Hematopoietic multipotent progenitor cell treated with erythropoietin and hydrocortisone succinate and interleukin-3 and kit ligand, for 4 days (in vitro differentiated cells): ENCODE measurements at regions not wholly inside any gene's neighbourhood (a gene's known extent, or its start where the extent isn't known, plus 50 kb on each side); places are given as distances from the start of the nearest gene placed in this dataset.
"Not testable (repeated sequence)": the region's sequence is repeated elsewhere in the genome, so short reads cannot be mapped to it uniquely, and the experiment has no call there.

ENCODE experiments used
- DNase-seq: peaks from one replicate; pipeline ENCODE4 v3.0.0-alpha.2; 2015

DNA sequence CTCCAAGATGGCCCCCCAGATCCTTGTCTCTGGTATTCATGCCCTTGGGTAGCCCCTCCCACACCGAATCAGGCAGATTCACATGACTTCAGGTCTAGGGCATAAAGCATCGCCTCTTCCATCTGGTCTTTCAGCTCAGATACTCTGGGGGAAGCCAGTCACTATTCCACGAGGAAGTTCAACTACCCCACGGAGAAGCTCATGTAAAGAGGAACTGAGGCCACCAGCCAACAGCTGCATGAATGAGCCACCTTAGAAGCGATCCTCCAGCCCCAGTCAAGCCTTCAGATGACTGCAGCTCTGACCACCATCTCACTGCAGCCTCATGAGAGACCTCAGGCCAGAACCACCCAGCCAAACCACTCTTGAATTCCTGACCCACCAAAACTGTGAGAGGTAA lies 54.1 kb downstream of the SOCS3 start:
- no peak for DNase-seq

GRCh38 chr17:78304549-78305037 lies 55.3 kb downstream of the SOCS3 start:
- DNase-seq, result no peak

DNA sequence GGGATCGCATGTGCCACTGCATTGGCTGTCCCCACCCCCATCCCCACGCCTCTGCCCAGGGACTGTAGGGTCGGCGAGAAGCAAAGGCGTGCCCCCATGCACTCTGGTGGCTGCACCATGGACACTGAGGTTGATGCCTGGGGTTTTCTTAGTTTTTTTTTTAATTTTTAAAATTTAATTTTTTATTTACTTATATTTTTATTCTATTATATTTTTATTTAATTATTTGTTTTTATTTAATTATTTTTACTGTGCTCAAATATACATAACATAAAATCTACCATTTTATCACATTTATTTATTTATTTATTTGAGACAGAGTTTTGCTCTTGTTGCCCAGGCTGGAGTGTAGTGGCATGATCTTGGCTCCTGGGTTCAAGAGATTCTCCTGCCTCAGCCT lies 57.4 kb downstream of the SOCS3 start:
- no peak for DNase-seq

DNA sequence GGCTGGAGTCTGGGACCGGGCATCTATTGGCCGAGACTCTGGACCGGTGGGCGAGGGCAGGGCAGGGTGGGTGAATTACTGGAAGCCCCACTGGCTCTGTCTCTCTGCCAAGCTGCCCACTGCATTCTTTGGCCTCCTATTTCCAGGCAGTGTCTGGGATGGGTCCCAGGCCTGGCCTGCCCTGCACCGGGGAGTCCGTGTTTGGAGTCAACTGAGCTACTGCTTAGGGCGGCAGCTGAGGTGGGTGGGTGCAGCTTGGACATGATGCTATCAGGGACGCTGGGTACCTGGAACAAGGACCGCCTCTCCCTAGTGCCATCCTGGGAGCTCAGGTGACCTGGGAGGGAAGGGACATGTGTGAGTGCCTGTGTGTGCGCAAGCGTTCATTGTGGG lies 58.1 kb downstream of the SOCS3 start:
- no peak for DNase-seq

DNA sequence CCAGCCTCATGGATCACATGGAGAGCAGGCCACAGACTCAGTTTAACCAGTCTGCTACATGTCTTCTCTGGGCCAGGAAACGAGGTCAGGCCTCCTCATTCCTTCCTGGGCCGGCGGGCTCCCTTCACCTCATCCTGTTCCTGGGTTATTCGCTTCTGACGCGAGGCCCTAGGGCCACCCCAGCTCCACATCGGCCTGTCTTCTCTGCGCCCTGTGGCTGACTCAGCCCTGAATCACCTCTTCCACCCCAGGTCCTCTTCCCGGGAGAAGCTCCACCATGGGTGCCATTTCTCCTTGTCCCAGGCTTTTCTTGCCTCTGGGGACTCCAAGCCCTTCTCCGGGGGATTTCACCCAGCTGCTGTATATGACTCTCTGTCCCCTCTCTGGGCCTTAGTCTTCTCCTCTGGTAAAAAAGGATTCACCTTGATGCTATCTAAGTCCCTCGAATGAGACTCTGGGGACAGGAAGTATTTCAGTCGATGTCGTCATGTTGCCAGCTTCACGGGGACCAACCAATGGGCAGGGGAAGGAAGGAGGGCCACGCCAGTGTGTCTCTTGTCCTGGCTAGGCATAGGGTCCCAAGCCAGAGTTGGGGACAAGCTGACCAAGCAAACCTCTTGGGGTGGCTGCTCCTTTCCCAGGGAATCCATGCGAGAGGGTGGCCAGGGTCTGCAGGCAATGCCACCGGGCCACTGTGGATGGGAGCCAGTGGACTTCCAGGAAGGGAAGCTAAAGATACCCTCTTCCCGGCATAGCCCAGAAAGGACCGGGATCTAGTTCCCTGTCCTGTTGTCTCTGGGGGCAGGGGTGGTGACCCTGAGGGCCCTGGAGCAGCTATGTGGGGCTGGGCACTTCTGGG lies 58.7 kb downstream of the SOCS3 start:
- DNase-seq, result no peak

DNA sequence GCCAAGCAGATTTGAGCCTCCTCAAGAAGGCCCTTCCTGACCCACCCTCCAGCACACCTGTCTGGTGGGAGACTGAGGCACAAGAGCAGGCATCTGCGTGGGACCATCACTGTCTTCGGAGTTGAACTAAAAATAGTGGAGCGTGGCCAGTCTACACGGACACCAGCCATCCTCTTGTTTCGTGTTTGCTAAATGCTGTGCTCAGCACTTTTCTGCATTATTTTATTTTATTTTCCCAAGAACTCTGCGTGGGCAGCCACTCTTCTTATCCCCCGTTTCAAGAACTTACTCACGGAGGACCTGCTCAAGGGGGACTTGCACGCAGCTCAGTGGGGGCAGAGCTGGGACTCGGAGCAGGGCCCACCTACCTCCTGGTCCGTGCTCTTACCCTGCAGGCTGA lies 60.8 kb downstream of the SOCS3 start:
- no peak for DNase-seq

GRCh38 chr17:78294776-78295175 lies 63.3 kb downstream of the TMEM235 start:
- no peak for DNase-seq

DNA sequence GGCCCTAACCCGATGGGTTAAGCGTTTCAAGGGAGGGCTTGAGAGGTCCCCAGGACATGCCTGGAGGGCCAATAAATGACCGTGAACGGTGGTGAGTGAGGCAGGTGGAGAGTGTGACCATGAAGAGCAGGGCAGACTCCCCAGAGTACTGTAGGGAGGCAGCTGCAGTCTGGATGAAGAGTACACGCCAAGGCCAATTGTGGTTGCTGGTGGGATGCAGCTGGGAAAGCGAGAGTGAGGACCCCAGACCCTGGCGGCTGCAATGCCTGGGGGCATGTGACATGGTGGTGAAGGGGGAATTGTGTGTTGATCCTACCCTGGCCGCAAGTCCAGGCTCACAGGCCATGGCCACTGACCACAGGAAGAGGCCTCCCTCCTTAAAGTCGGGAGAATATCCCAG lies 62.9 kb downstream of the TMEM235 start:
- no peak for DNase-seq

DNA sequence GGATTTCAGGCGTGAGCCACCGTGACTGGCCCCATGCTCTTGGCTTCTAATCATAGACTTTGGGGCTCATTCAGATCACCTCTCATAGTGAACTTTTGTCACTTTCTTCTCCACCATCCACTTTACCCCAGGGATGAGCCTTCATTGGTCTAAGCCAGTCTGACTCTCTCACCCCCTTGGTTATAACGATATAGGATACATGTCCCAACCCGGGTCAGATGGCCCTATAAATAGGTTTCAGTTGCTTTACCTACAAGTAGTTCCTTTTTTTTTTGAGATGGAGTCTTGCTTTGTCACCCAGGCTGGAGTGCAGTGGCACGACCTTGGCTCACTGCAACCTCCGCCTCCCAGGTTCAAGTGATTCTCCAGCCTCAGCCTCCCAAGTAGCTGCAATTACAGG lies 61.7 kb downstream of the TMEM235 start:
- DNase-seq, result not testable (repeated sequence)

DNA sequence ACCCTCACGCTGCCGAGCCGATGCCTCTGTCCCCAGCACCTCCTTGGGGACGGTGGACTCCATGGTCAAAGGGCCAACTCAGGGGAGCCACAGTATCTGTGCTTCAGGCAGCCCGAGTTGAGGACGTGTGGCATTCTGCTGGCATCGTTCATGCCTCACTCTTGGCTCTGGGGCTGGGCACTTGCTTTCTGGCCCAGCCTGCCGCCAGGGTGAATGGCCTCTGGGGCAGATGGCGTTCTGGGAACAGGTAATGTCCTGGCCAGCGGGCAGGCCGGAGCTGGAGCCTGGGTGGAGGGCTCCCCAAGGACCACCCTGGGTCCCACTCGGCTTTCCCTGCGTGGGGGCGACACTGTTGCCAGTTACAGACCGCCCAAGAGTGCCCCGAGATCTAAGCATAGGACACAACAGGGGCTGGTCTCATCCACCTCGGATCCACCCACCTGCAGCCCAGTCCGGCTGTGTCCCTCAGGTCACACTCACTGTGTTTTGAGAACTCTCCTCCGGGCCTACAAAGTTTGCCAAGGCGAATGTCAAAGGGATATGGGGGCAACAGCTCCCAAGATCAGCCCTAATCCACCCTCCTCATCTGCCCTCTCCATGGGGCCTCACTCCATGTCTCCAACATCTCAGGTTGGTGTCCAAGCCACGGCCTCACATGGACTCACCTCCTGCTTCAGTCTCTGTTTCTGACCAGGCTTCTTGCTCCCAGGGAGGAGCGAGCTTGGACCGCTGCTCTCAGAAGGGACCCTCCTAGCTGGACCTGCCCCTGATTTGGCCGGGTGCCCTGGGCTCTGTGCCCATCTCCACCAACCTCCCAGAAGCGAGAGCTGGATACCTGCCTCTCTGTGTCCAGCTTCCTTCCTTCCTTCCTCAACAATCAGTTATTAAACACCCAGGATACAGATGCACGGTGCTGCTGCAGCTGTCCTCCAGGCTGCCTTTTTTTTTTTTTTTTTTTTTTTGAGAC lies 60.8 kb downstream of the TMEM235 start:
- DNase-seq, result no peak

GRCh38 chr17:78290721-78291120 lies 59.3 kb downstream of the TMEM235 start:
- peak; percentile 50 for DNase-seq
